ENCODE measurements at regions not wholly inside any gene's neighbourhood (a gene's known extent, or its start where the extent isn't known, plus 50 kb on each side); places are given as distances from the start of the nearest gene placed in this dataset.

GRCh38 chrX:7985568-7985967 is 58.4 kb upstream of the PNPLA4 start:
- Histone ChIP-seq H3K27me3 (no peaks in the 10 kb centered on the region), H3K4me3 (no peak overlapping the region), H3K4me1 (no peaks in the 10 kb centered on the region), H3K36me3 (ENCODE audit: low read depth, missing control alignments) (no peaks in the 10 kb centered on the region), H3K9me3 (no peaks in the 10 kb centered on the region), H3K27ac (no peak overlapping the region)
- intact Hi-C loops (cut with DNase I; ENCODE audit: low total_unique reads) = no loop called here
- TF ChIP-seq POLR2A (IDR thresholded peaks at IDR 0.05) (no peak), CTCF (IDR thresholded peaks at IDR 0.05) (no peak)
- DNase-seq = no peak

DNA sequence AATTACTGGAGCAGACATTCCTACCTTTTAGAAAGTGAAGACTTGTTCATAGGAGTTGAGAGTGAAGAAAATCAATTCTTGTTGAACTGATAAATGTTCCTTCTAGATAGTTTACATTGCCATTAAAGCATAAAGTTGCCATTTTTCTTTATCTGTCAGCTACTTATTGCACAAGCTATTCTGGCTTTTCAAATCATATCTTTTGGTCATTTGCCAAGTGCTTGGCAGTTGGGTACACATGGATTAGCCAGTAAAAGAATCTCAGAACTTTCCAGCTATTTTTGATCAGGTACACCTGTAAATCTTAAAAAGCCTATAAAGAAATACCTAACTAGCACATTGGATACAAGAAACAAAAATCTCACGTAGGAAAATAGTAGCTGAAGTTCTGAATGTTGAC is 56.4 kb upstream of the PNPLA4 start:
- H3K4me1 ChIP-seq = no peaks in the 10 kb centered on the region
- no peaks in the 10 kb centered on the region for H3K27me3 ChIP-seq
- H3K4me3 ChIP-seq = no peak overlapping the region
- no peak overlapping the region for H3K27ac ChIP-seq
- 57 to 65% methylated on average over 1 of the region's 1 CpG for WGBS, 2 donors
- intact Hi-C loops (cut with DNase I; ENCODE audit: low total_unique reads) = no loop called here
- TF ChIP-seq CTCF (IDR thresholded peaks at IDR 0.05) (no peak), POLR2A (IDR thresholded peaks at IDR 0.05) (no peak)
- no peaks in the 10 kb centered on the region for H3K9me3 ChIP-seq
- DNase-seq = no peak
- no peaks in the 10 kb centered on the region for H3K36me3 ChIP-seq (ENCODE audit: low read depth, missing control alignments)
